Epithelial cell of prostate (primary cell): ENCODE measurements at regions not wholly inside any gene's neighbourhood (a gene's known extent, or its start where the extent isn't known, plus 50 kb on each side); places are given as distances from the start of the nearest gene placed in this dataset.
"Not testable (repeated sequence)": the region's sequence is repeated elsewhere in the genome, so short reads cannot be mapped to it uniquely, and the experiment has no call there.

Experiments
- DNase-seq: peaks from one replicate; pipeline ENCODE4 v3.0.0-alpha.2; 2011; ENCODE audit warnings: low read depth, low spot score
- H3K27ac ChIP-seq: fragments of 450-650 bp; 2 replicates; pipeline ENCODE4 v1.5.1; 2017; ENCODE audit warnings: mild to moderate bottlenecking

DNA sequence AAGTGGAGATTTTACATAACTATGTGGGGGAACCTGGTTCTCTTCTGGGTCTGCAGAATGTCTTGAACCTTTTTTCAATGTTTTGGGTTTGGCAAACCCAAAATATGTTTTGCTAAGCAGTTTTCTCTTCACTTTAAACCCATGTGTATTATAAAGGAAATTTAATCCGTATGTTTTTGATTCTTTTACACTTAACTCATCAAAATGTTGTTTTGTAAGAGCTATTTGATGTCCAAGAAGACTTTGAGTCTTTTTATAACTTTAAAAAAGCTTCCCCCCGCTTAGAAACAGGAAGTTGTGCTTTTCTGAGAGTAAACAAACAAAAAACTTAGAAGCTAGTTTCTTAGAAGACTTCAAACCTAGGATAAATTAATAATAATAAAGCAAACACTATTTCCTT, 81.9 kb upstream of the CEP162 start:
- DNase-seq = no peak
- no peak overlapping the region for H3K27ac ChIP-seq

DNA sequence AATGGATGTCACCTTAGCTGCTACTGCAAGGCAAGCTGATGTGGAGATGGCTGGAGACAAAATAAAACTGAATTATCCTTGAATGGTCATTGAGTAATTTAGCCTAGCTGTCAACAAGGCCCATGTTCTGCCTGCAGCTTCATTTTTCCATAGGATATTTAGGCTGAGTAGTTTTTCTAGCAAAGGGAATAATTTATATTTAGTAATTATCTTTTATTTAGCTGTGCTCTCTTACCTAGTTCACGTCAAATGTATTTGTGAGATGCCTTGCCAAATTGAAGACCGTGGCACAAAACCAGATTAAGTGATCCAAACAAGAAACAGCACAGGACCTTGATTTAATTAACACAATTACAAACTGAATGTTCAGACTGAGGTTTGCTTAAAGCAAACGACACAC, 77.4 kb upstream of the CEP162 start:
- no peak overlapping the region for H3K27ac ChIP-seq
- DNase-seq = no peak

DNA sequence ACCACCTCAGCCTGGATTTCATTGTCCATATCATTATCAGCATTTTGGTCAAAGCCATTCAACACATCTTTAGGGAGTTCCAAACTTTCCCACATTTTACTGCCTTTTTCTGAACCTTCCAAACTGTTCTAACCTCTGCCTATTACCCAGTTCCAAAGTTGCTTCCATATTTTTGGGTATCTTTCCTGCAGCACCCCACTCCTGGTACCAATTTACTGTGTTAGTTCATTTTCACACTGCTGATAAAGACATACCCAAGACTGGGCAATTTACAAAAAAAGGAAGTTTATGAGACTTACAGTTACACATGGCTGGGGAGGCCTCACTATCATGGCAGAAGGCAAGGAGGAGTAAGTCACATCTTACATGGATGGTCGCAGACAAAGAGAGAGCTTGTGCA, 63.6 kb upstream of the CEP162 start:
- not testable (repeated sequence) for H3K27ac ChIP-seq, DNase-seq

DNA sequence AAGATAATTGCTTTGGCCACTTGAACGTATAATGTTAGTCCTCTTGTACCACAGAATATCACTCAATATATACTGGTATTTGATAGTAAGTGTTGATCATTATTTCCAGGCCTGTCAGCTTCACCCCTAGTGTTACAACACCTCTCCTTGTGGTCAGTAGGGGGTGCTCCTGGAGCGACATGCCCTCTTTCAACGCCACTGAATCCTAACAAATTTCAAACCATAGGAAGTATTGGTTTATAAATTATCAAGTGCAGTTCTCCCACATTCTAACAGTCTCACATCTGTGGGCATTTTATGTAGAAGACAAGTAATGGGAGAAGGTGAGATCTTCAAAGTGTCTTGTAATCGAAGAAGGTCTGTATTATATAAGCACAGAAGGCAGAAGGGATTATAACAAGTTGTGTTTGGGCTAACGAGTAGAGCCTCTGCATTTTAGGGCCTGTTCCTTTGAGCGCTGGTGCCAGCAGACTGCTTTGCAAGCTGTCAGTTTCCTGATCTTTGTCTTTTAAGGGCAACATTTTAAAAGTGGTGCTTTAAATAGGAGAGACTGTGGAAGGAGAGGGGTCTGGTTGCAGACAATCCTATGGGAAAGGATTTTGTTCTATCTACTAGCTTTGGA, 57.1 kb upstream of the CEP162 start:
- DNase-seq = no peak
- H3K27ac ChIP-seq = no peak overlapping the region

DNA sequence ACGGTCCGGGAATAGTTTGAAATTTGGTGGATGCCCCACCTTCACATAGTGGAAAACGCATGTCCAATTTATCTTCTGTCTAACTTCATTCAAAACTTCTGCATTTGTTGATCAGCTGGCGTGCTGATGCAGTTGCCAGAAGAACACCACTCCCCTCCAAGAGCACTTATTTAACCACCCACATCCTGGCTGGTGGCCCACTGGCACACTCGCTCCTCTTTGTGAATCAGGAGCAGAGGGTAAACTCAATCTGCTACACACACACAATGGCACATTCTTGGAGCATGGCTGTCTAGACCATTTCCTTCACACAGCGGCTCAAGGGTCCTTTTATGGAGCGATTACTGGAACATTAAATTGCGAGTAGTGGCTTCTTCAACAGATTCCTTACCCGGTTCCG, 55.1 kb upstream of the CEP162 start:
- H3K27ac ChIP-seq = no peak overlapping the region
- peak; percentile 5 for DNase-seq

DNA sequence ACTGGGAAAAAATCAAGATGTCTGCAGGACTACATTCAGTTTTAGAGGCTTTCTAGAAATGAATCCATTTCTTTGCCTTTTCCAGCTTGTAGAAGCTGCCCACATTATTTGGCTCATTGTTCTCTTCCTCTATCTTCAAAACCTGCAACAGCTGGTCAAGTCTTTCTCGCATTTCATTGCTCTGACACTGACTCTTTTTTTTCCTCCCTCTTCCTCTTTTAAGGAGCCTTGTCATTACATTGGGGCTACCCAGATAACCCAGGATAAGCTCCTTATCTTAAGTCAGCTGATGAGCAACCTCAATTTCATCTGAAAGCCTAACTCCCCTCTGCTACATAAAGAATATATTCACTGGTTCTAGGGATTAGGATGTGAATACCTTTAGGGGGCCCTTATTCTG, 53.2 kb upstream of the CEP162 start:
- no peak overlapping the region for H3K27ac ChIP-seq
- DNase-seq = no peak

DNA sequence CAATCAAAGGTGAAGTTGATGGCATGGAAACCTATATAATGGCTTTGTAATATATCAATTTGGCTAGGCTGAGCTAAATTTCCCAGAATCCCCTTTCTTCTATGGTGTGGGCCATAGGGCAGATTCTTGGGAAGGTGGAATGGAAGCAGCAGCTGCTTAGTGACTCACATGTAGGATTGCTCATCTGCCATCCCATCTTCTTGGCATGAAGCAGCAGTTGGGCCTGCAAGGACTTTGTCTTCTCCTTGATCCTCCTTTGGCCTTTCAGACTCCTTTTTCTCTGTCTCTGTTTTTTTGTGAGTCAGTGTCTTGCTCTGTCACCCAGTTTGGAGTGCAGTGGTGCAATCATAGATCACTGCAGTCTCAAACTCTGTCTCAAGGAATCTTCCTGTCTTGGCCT, 52.6 kb upstream of the CEP162 start:
- H3K27ac ChIP-seq = no peak overlapping the region

DNA sequence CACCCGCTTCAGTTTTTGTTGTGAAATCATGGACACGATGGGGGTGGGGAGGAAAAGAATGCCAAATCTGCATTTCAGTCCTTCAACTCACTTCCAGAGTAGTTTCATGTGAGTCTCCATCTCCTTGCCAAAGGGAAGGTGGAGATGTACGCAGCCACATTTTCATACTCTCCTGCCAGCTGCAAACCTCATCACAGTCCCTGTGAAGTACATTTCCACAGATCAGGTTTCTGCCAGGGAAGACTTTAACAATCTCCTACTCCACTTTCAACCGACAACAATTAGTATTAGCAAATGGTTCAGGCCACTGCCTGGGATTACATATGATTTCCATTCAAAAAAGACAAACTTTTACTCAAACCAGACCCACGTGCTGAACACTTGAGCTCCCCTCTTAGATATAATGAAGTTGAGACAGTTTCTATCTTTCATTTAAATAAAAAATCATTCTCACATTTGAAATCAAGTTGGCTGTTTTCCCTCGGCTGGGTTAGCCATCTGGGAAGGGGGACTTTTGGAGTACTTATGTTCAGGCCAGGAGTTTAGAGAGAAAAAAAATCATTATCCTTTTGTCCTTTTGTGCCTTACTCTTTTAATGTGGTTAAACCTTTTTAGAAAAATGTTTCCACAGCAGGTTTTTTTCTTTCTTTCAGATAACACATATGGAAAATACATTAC, 51.0 kb upstream of the CEP162 start:
- no peak for DNase-seq
- H3K27ac ChIP-seq = no peak overlapping the region

More for the DNA sequence above, 52.6 kb upstream of the CEP162 start:
- DNase-seq = peak; percentile 8
